Muscle layer of colon (tissue), 2 donors: ENCODE measurements at regions not wholly inside any gene's neighbourhood (a gene's known extent, or its start where the extent isn't known, plus 50 kb on each side); places are given as distances from the start of the nearest gene placed in this dataset.
"Not testable (repeated sequence)": the region's sequence is repeated elsewhere in the genome, so short reads cannot be mapped to it uniquely, and the experiment has no call there.

ENCODE experiments used
- H3K27ac ChIP-seq: one replicate; pipeline ENCODE4 v1.7.0; 2013; ENCODE audit warnings: low read depth, mild to moderate bottlenecking, low read length, moderate library complexity
- H3K27me3 ChIP-seq, 2 donors: one replicate each; pipeline ENCODE4 v1.7.0; 2013; ENCODE audit warnings: low read length in 2 of 2, mild to moderate bottlenecking in 2 of 2; ENCODE audit not compliant: insufficient read depth in 2 of 2, control insufficient read depth in 1 of 2
- H3K36me3 ChIP-seq: one replicate; pipeline ENCODE4 v1.7.0; 2013; ENCODE audit warnings: mild to moderate bottlenecking, low read length; ENCODE audit not compliant: insufficient read depth
- H3K4me1 ChIP-seq: one replicate; pipeline ENCODE4 v1.7.0; 2013; ENCODE audit warnings: mild to moderate bottlenecking, low read length; ENCODE audit not compliant: insufficient read depth
- H3K4me3 ChIP-seq, 2 donors: one replicate each; pipeline ENCODE4 v1.7.0; 2013; ENCODE audit warnings: low read length in 2 of 2, low read depth in 1 of 2, mild to moderate bottlenecking in 1 of 2, moderate library complexity in 1 of 2
- H3K9ac ChIP-seq: one replicate; pipeline ENCODE4 v1.7.0; 2013; ENCODE audit warnings: low read length
- H3K9me3 ChIP-seq: one replicate; pipeline ENCODE4 v1.7.0; 2013; ENCODE audit warnings: mild to moderate bottlenecking, low read length
- donor health status: abdominal sarcoma.
- donor health status: Adenocarcinoma of cecum.

DNA sequence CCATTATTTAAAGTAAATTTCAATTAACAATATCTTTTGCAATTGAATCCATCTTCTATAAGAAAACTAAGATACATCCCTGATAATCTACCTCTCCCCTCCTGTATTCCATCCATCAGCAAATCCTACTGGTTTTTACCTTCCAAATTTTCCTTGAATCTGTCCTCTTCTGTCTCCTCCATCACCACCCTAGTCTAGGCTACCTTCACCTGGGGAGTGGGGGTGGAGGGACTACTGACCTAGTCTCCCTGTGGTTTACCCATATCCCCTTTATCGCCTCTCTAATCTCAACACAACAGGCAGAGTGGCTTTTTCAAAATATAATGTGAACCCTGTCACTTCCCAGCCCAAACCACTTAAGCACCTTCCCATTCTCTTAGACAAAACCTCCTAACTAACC is 327.8 kb downstream of the FAM72C start:
- not testable (repeated sequence) for H3K4me1 ChIP-seq, H3K27ac ChIP-seq, H3K9ac ChIP-seq, H3K36me3 ChIP-seq, H3K4me3 ChIP-seq, H3K9me3 ChIP-seq
- H3K27me3 ChIP-seq, result peaks cover 0 to 12% of the 10 kb centered on the region in 2 donors

DNA sequence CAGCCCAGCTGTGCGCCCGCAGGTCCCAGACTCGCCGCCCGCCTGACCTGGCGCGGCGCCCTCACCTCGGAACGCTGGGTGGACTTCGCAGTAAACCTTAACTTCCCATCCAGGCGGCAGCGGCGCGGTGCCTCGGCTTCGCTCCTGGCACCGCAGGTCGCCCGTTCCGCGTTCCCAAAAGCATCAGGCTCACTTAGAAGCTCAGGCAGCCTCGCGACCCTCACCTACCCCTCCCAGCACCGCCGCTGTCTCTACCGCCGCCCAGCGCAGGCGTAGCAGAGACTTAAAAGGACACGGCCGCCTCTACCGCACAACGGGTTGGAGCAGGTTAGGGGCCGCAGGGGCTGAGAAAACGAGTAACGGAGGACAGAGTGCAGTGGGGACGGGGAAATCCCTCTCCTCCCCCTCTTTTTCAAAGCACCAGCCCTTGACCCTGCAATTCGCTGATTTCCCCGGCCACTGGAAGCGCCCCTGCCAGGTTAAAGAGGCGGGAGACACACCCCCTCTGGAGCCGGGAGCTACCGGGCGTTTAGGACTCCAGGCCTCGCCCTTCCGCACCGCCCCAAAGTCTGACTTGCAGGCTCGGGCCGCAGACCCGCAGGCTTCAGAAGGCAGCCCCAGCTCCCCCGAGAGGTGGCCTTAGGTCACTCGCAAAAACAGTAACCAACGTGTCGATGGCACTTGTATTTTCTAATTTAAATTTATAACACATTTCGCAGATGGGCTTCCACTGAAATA is 328.5 kb downstream of the FAM72C start:
- no peak overlapping the region for H3K9ac ChIP-seq
- H3K36me3 ChIP-seq, result no peaks in the 10 kb centered on the region
- H3K4me3 ChIP-seq, result no peak overlapping the region
- H3K9me3 ChIP-seq, result no peaks in the 10 kb centered on the region
- peaks cover 0 to 12% of the 10 kb centered on the region in 2 donors for H3K27me3 ChIP-seq
- no peak overlapping the region for H3K27ac ChIP-seq
- no peaks in the 10 kb centered on the region for H3K4me1 ChIP-seq

DNA sequence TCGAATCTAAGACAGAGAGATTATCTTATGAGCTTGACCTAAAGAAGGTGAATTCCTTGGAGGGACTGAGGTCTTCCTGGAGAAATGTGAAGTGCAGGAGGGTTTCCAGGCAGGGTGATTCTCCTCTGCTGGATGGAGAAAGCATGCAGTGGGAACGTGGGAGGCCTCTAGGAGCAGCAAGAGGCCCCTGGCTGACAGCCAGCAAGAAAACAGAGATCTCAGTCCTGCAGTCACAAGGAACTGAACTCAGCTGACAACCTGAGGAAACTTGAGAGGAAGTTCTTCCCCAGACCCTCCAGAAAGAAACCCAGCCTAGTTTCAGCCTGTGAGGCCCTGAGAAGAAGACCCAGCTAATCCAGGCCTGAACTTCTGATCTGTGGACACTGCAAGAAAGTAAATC is 345.9 kb downstream of the FAM72C start:
- no peaks in the 10 kb centered on the region for H3K4me1 ChIP-seq
- no peaks in the 10 kb centered on the region for H3K9me3 ChIP-seq
- H3K36me3 ChIP-seq, result no peaks in the 10 kb centered on the region
- H3K27ac ChIP-seq, result no peak overlapping the region
- H3K9ac ChIP-seq, result no peak overlapping the region
- no peak overlapping the region for H3K4me3 ChIP-seq
- H3K27me3 ChIP-seq, result no peaks in the 10 kb centered on the region

DNA sequence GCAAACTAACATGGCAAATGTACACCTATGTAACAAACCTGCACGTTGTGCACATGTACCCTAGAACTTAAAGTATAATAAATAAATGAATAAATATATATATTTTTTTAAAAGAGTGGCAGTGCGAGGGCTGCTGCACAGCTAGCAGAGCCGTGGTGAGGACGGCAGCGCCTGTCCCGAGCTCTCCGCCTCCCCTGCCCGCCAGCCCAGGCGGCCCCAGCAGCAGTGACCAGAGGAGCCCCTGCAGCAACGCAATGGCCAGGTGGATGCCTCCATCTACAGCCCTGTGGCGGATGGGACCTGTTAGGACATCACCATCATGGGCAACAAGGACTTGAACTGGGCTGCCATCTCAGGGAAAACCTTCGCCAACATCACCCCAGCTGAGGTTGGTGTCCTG is 351.9 kb downstream of the FAM72C start:
- Histone ChIP-seq H3K4me3 (no peak overlapping the region), H3K4me1 (no peaks in the 10 kb centered on the region), H3K27me3 (no peaks in the 10 kb centered on the region), H3K36me3 (no peaks in the 10 kb centered on the region), H3K27ac (no peak overlapping the region), H3K9ac (no peak overlapping the region), H3K9me3 (no peaks in the 10 kb centered on the region)

DNA sequence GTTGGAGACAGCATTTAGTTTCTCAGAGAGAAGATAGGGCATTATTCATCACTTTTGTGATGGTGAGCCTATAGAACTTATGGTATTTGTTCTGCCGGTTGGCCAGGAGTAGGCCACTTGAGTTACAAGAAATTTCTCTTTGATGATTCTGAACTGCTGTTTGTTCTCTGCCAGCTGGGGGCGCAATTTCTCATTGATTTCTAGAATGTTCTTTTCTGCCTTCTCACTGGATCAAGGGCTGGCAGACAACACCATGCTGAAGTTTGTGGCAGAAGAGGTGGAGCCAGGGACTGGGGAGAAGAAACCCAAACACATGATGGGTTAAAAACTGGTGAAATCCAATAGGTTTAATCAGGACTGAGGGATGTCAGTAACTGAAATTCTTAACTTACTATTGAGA is 360.6 kb downstream of the FAM72C start:
- H3K27ac ChIP-seq, result no peak overlapping the region
- no peak overlapping the region for H3K4me3 ChIP-seq
- no peaks in the 10 kb centered on the region for H3K36me3 ChIP-seq
- H3K9me3 ChIP-seq, result no peaks in the 10 kb centered on the region
- no peak overlapping the region for H3K9ac ChIP-seq
- no peaks in the 10 kb centered on the region for H3K4me1 ChIP-seq
- no peaks in the 10 kb centered on the region for H3K27me3 ChIP-seq

DNA sequence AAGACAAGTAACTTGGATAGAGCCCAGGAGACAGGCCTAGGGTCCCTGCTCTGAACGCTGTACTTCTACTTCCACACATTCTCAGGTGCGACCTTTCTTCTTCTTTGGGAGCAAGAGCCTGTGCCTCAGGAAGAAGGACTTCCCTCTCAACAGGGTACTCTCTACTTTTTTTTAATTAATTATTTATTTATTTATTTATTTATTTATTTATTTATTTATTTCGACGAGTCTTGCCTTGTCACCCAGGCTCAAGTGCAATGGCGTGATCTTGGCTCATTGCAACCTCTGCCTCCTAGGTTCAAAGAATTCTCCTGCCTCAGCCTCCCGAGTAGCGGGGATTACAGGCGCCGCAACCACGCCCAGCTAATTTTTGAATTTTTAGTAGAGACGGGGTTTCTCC is 361.6 kb downstream of the FAM72C start:
- no peaks in the 10 kb centered on the region for H3K36me3 ChIP-seq
- no peak overlapping the region for H3K9ac ChIP-seq
- no peaks in the 10 kb centered on the region for H3K9me3 ChIP-seq
- H3K27ac ChIP-seq, result no peak overlapping the region
- no peak overlapping the region for H3K4me3 ChIP-seq
- no peaks in the 10 kb centered on the region for H3K27me3 ChIP-seq
- H3K4me1 ChIP-seq, result no peaks in the 10 kb centered on the region

DNA sequence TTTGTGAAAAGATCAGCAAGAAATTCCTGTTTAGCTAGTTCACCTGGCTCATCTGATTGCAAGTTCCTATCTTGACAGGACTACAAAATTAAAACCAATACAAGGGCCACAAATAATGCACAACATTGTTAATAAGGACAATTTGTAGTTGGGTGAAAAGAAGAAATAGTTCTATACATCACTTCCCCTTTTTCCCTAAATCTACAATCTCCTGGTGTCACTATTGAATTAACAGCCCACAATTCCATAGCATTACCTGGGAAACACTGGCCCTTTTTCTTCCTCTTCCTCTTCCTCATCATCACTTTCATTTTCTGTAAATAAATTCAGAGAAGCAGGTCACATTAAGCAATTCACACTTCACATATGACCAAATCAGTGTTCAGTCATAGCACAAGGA is 366.9 kb downstream of the FAM72C start:
- no peak overlapping the region for H3K4me3 ChIP-seq
- no peaks in the 10 kb centered on the region for H3K9me3 ChIP-seq
- H3K4me1 ChIP-seq, result no peaks in the 10 kb centered on the region
- no peaks in the 10 kb centered on the region for H3K36me3 ChIP-seq
- H3K27me3 ChIP-seq, result no peaks in the 10 kb centered on the region
- H3K9ac ChIP-seq, result no peak overlapping the region
- no peak overlapping the region for H3K27ac ChIP-seq

DNA sequence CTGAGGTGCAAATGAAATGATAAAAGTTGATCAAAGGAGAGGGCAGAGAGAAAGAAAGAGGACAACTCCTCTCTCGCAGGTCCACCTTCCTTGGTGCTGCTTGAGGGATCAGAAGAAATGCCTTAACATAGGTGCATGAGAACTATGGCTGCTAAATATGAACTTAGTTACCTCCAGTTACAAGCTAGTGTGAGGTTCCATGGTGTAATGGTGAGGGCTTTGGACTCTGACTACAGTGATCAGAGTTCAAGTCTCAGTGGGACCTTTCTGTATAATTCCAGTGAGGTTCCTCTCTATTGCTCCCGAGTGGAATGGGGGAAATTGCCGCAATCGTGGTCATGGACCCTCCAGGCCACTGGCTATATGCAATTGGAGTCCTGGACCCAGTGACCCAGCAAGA is 387.3 kb downstream of the FAM72C start:
- H3K9ac ChIP-seq, result no peak overlapping the region
- H3K9me3 ChIP-seq, result no peaks in the 10 kb centered on the region
- no peak overlapping the region for H3K4me3 ChIP-seq
- H3K27me3 ChIP-seq, result no peaks in the 10 kb centered on the region
- no peaks in the 10 kb centered on the region for H3K4me1 ChIP-seq
- no peak overlapping the region for H3K27ac ChIP-seq
- H3K36me3 ChIP-seq, result no peaks in the 10 kb centered on the region

DNA sequence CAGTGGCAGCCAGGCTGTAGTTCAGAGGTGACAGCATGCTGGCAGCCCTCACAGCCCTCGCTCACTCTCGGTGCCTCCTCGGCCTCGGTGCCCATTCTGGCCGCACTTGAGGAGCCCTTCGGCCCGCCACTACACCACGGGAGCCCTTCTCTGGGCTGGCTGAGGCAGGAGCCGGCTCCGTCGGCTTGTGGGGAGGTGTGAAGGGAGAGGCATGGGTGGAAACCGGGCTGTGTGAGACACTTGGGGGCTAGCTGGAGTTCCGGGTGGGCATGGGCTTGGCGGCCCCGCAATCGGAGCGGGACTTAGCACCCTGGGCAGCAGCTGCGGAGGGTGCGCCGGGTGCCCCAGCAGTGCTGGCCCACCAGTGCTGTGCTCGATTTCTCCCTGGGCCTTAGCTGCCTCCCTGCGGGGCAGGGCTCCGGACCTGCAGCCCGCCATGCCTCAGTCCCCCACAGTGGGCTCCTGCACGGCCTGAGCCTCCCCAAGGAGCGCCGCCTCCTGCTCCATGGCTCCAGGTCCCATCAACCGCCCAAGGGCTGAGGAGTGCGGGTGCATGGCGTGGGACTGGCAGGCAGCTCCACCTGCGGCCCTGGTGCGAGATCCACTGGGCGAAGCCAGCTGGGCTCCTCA is 396.8 kb downstream of the FAM72C start:
- no peaks in the 10 kb centered on the region for H3K36me3 ChIP-seq
- H3K4me3 ChIP-seq, result no peak overlapping the region
- H3K27ac ChIP-seq, result no peak overlapping the region
- no peaks in the 10 kb centered on the region for H3K4me1 ChIP-seq
- no peak overlapping the region for H3K9ac ChIP-seq
- no peaks in the 10 kb centered on the region for H3K9me3 ChIP-seq
- no peaks in the 10 kb centered on the region for H3K27me3 ChIP-seq

DNA sequence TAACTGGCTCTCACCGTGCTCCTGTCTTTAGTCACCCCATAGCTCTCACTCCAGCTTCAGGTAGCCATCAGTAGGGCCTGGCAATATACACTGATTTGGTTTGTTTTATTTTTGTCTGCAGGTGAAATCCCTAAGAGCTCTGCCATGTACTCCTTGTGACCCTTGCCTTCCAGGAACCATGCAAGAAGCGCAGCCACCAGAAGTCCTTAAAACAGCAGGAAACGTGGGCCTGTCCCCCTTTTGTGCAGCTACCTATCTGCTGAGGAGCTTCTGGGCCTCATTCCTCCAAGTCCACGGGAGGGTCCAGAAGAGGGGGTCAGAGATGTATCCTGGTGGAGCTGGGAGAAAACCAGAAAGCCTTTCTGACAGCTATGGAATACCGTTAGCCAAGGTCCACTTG is 399.1 kb downstream of the FAM72C start:
- H3K27me3 ChIP-seq, H3K9ac ChIP-seq, H3K36me3 ChIP-seq, H3K4me1 ChIP-seq, H3K4me3 ChIP-seq, H3K9me3 ChIP-seq, H3K27ac ChIP-seq: not testable (repeated sequence)

DNA sequence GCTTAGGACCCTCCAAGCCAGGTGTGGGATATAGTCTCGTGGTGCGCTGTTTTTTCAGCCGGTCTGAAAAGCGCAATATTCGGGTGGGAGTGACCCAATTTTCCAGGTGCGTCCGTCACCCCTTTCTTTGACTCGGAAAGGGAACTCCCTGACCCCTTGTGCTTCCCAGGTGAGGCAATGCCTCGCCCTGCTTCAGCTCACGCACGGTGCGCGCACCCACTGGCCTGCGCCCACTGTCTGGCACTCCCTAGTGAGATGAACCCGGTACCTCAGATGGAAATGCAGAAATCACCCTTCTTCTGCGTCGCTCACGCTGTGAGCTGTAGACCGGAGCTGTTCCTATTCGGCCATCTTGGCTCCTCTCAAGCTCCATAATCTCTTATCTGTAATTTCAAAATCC is 408.0 kb downstream of the FAM72C start:
- not testable (repeated sequence) for H3K27me3 ChIP-seq, H3K4me3 ChIP-seq, H3K27ac ChIP-seq, H3K9ac ChIP-seq, H3K36me3 ChIP-seq, H3K9me3 ChIP-seq, H3K4me1 ChIP-seq

DNA sequence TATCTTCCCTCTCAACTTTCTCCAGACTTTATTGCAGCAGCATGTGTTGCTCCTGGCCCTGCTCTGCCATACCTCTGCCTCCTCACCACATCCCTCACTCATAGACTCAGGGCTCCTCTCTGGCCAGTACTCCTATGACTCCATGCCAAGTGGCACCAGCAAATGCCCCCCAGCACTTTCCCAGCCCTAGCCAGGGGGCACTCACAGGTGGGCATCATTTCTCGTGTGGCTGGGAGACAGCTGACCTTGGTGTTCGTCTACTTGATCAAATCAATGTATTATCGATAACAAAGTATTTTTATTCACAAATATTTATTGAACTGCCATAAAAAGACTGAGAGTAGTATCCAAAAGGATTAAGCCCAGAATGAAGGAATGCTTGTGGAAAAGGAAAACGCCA is 418.2 kb downstream of the FAM72C start:
- Histone ChIP-seq H3K27ac (no peak overlapping the region), H3K4me1 (no peaks in the 10 kb centered on the region), H3K4me3 (no peak overlapping the region), H3K27me3 (no peaks in the 10 kb centered on the region), H3K9ac (no peak overlapping the region), H3K36me3 (no peaks in the 10 kb centered on the region), H3K9me3 (no peaks in the 10 kb centered on the region)
